B cell (primary cell): ENCODE measurements at regions not wholly inside any gene's neighbourhood (a gene's known extent, or its start where the extent isn't known, plus 50 kb on each side); places are given as distances from the start of the nearest gene placed in this dataset.

Experiments used
- EZH2 ChIP-seq: IDR thresholded peaks from 2 replicates; pipeline ENCODE4 v1.6.1; 2012; ENCODE audit warnings: borderline replicate concordance, low read depth, mild to moderate bottlenecking, moderate library complexity, low read length; ENCODE audit not compliant: insufficient read depth, poor library complexity, severe bottlenecking
- TF ChIP-seq, protein P1 (sequence below): fragments of 200-600 bp; IDR thresholded peaks from one replicate; pipeline ENCODE4 v1.8.0; 2022; ENCODE audit warnings: antibody characterized with exemption, mild to moderate bottlenecking

GRCh38 chr12:46650688-46651087, 175.1 kb downstream of the SLC38A4 start:
- TF ChIP-seq, protein P1, sequence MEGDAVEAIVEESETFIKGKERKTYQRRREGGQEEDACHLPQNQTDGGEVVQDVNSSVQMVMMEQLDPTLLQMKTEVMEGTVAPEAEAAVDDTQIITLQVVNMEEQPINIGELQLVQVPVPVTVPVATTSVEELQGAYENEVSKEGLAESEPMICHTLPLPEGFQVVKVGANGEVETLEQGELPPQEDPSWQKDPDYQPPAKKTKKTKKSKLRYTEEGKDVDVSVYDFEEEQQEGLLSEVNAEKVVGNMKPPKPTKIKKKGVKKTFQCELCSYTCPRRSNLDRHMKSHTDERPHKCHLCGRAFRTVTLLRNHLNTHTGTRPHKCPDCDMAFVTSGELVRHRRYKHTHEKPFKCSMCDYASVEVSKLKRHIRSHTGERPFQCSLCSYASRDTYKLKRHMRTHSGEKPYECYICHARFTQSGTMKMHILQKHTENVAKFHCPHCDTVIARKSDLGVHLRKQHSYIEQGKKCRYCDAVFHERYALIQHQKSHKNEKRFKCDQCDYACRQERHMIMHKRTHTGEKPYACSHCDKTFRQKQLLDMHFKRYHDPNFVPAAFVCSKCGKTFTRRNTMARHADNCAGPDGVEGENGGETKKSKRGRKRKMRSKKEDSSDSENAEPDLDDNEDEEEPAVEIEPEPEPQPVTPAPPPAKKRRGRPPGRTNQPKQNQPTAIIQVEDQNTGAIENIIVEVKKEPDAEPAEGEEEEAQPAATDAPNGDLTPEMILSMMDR, result no peak
- no peak for TF ChIP-seq EZH2
